OCI-LY7 (cell line): ENCODE measurements at regions not wholly inside any gene's neighbourhood (a gene's known extent, or its start where the extent isn't known, plus 50 kb on each side); places are given as distances from the start of the nearest gene placed in this dataset.
"Not testable (repeated sequence)": the region's sequence is repeated elsewhere in the genome, so short reads cannot be mapped to it uniquely, and the experiment has no call there.

ENCODE experiments used
- BruUV-seq: library from RNA; stranded (reverse); fragments of 400-500 nt; replicated peaks from 2 replicates; lab custom pipeline; 2021; lab: Mats Ljungman, UMichigan
- CTCF ChIA-PET: fragments of 300-600 bp; sonication (Branson Sonifier 250); formaldehyde crosslinking; loops from one replicate; lab custom pipeline; 2022; ENCODE audit warnings: antibody characterized with exemption; ENCODE audit not compliant: unreplicated experiment; lab: Charles Lee
- POLR2A ChIA-PET: fragments of 300-600 bp; sonication (Branson Sonifier 250); formaldehyde crosslinking; loops from one replicate; lab custom pipeline; 2022; ENCODE audit warnings: antibody characterized with exemption; lab: Charles Lee
- DNase-seq: peaks from one replicate; pipeline ENCODE4 v3.0.0-alpha.2; 2015; ENCODE audit warnings: low spot score
- H2AFZ ChIP-seq: fragments of 200-600 bp; sonication (generic), shearing (Covaris generic); 2 replicates; pipeline ENCODE4 v1.6.1; 2014; ENCODE audit warnings: mild to moderate bottlenecking, antibody characterized with exemption, low read length, moderate library complexity
- H3K27ac ChIP-seq: fragments of 200-600 bp; sonication (generic); 2 replicates; pipeline ENCODE4 v1.5.1; 2014; ENCODE audit warnings: mixed run types, low read depth, mild to moderate bottlenecking, moderate library complexity, low read length, inconsistent platforms; ENCODE audit not compliant: poor library complexity, severe bottlenecking
- H3K36me3 ChIP-seq: fragments of 200-600 bp; sonication (generic); 2 replicates; pipeline ENCODE4 v1.6.1; 2014; ENCODE audit warnings: mild to moderate bottlenecking, antibody characterized with exemption, low read length, moderate library complexity, mixed read lengths; ENCODE audit not compliant: insufficient read depth
- H3K4me1 ChIP-seq: fragments of 200-600 bp; sonication (generic); 2 replicates; pipeline ENCODE4 v1.5.1; 2014; ENCODE audit warnings: mild to moderate bottlenecking, low read length; ENCODE audit not compliant: insufficient read depth, poor library complexity, severe bottlenecking
- H3K4me2 ChIP-seq: fragments of 200-600 bp; sonication (generic); 2 replicates; pipeline ENCODE4 v1.6.1; 2014; ENCODE audit warnings: mild to moderate bottlenecking, low read length
- H3K4me3 ChIP-seq: fragments of 200-600 bp; sonication (generic); 2 replicates; pipeline ENCODE4 v1.5.1; 2014; ENCODE audit warnings: mild to moderate bottlenecking, low read depth, low read length; ENCODE audit not compliant: poor library complexity, severe bottlenecking
- H3K79me2 ChIP-seq: fragments of 200-600 bp; sonication (generic); 2 replicates; pipeline ENCODE4 v1.6.1; 2016; ENCODE audit warnings: low read depth, mild to moderate bottlenecking, low read length, moderate library complexity, mixed read lengths; ENCODE audit not compliant: insufficient read depth
- H3K9me2 ChIP-seq: fragments of 200-600 bp; sonication (generic); 2 replicates; pipeline ENCODE4 v1.6.1; 2016; ENCODE audit warnings: mild to moderate bottlenecking, low read length, mixed read lengths; ENCODE audit not compliant: insufficient read depth
- H3K9me3 ChIP-seq: fragments of 200-600 bp; sonication (generic); 2 replicates; pipeline ENCODE4 v1.6.1; 2014; ENCODE audit warnings: mild to moderate bottlenecking, mixed run types, low read length, mixed read lengths
- H4K20me1 ChIP-seq: fragments of 200-600 bp; sonication (generic); 2 replicates; pipeline ENCODE4 v1.6.1; 2014; ENCODE audit warnings: mild to moderate bottlenecking, antibody characterized with exemption, low read length, moderate library complexity, mixed read lengths; ENCODE audit not compliant: insufficient read depth
- EZH2phosphoT487 ChIP-seq: fragments of 200-600 bp; sonication (generic); IDR thresholded peaks from 2 replicates; pipeline ENCODE4 v1.6.1; 2018; ENCODE audit warnings: low read depth, borderline replicate concordance, mild to moderate bottlenecking, mixed run types, antibody characterized with exemption, low read length, moderate library complexity, mixed read lengths
- intact Hi-C: fragments of 100-400 bp; cut with micrococcal nuclease; formaldehyde crosslinking; loops from one replicate; pipeline ENCODE4 v1.10.0; 2022; ENCODE audit not compliant: unreplicated experiment
- TF ChIP-seq, protein P1 (sequence below): fragments of 200-600 bp; sonication (generic); conservative IDR thresholded peaks from 2 replicates; pipeline ENCODE4 v1.5.1; 2014; ENCODE audit warnings: mild to moderate bottlenecking, antibody characterized with exemption, low read length, moderate library complexity, mixed read lengths

DNA sequence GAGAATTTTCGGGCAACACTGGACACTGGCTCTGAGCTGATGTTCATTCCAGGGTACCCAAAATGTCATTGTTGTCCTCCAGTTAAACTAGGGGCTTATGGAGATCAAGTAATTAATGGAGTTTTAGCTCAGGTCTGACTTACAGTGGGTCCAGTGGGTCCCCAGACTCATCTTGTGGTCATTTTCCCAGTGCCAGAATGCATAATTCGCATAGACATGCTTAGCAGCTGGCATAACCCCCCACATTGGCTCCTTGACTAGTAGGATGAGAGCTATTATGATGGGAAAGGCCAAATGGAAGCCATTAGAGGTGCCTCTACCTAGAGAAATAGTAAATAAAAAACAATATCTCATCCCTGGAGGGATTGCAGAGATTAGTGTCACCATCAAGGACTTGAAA is 818.9 kb downstream of the TMTC2 start:
- no peak overlapping the region for H3K27ac ChIP-seq
- TF ChIP-seq, protein P1, sequence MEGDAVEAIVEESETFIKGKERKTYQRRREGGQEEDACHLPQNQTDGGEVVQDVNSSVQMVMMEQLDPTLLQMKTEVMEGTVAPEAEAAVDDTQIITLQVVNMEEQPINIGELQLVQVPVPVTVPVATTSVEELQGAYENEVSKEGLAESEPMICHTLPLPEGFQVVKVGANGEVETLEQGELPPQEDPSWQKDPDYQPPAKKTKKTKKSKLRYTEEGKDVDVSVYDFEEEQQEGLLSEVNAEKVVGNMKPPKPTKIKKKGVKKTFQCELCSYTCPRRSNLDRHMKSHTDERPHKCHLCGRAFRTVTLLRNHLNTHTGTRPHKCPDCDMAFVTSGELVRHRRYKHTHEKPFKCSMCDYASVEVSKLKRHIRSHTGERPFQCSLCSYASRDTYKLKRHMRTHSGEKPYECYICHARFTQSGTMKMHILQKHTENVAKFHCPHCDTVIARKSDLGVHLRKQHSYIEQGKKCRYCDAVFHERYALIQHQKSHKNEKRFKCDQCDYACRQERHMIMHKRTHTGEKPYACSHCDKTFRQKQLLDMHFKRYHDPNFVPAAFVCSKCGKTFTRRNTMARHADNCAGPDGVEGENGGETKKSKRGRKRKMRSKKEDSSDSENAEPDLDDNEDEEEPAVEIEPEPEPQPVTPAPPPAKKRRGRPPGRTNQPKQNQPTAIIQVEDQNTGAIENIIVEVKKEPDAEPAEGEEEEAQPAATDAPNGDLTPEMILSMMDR = no peak
- TF ChIP-seq EZH2phosphoT487 = no peak
- H3K4me1 ChIP-seq = no peaks in the 10 kb centered on the region
- H3K4me2 ChIP-seq = no peak overlapping the region
- no peak for DNase-seq
- POLR2A ChIA-PET = interaction anchor here (0.7 to 1.0 kb wide), 2 partner anchors 44 to 58 kb away, joined by 3 to 4 read pairs; no protein-coding TSS in a partner anchor
- H3K36me3 ChIP-seq = no peaks in the 10 kb centered on the region
- no peaks in the 10 kb centered on the region for H3K9me2 ChIP-seq
- CTCF ChIA-PET = no interaction called here
- intact Hi-C loops = no loop called here
- no peak overlapping the region for H3K4me3 ChIP-seq
- no peaks in the 10 kb centered on the region for H3K9me3 ChIP-seq
- no peak overlapping the region for H2AFZ ChIP-seq
- H3K79me2 ChIP-seq = no peaks in the 10 kb centered on the region
- no TSS peak for BruUV-seq
- H4K20me1 ChIP-seq = no peaks in the 10 kb centered on the region

DNA sequence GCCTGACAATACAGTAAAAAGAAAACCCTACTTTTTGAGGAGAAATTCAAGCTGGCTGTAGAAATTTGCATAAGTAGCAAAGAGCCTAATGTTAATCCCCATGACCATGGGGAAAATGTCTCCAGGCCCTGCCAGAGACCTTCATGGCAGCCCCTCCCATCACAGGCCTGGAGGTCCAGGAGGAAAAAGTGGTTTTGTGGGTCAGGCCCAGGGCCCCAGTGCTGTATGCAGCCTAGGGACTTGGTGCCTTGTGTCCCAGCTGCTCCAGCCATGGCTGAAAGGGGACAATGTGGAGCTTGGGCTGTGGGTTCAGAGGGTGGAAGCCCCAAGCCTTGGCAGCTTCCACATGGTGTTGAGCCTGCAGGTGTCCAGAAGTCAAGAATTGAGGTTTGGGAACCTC is 813.2 kb downstream of the TMTC2 start:
- H3K4me3 ChIP-seq, H3K27ac ChIP-seq, H3K4me1 ChIP-seq, CTCF ChIA-PET, BruUV-seq, H2AFZ ChIP-seq, POLR2A ChIA-PET, H3K79me2 ChIP-seq, H3K4me2 ChIP-seq, intact Hi-C loops, H4K20me1 ChIP-seq, H3K36me3 ChIP-seq, DNase-seq, H3K9me2 ChIP-seq, H3K9me3 ChIP-seq: not testable (repeated sequence)

DNA sequence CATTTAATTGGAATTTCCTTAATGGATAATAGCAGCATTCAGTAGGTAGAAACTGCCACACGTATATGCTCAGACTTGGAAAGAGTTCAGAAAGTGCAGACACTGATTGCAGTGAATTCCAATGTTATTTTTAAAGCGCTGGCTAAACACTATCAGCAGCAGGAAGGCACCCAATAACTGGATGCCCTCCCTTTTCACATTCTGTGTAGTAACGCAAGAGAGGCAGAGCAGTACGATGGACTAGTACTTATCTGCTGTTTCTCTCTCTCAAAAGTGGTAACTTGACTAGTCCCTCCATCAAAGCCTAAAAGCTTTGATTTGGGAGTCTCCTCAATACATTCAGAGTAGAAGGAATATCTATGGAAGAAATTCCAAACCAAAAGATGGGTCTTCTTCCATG is 791.0 kb downstream of the TMTC2 start:
- Histone ChIP-seq H3K79me2 (no peaks in the 10 kb centered on the region), H3K4me3 (no peak overlapping the region), H3K9me3 (no peaks in the 10 kb centered on the region), H3K27ac (no peak overlapping the region), H2AFZ (no peak overlapping the region), H4K20me1 (no peaks in the 10 kb centered on the region), H3K9me2 (no peaks in the 10 kb centered on the region), H3K4me2 (no peak overlapping the region), H3K36me3 (no peaks in the 10 kb centered on the region), H3K4me1 (no peaks in the 10 kb centered on the region)
- CTCF ChIA-PET = no interaction called here
- DNase-seq = no peak
- no peak for TF ChIP-seq EZH2phosphoT487
- TF ChIP-seq, protein P1 = no peak
- intact Hi-C loops = no loop called here
- POLR2A ChIA-PET = no interaction called here
- BruUV-seq = no TSS peak
